Loucy (cell line): ENCODE measurements at regions not wholly inside any gene's neighbourhood (a gene's known extent, or its start where the extent isn't known, plus 50 kb on each side); places are given as distances from the start of the nearest gene placed in this dataset.

Source experiments
- EZH2phosphoT487 ChIP-seq: fragments of 200-600 bp; IDR thresholded peaks from 2 replicates; pipeline ENCODE4 v1.6.1; 2018; ENCODE audit warnings: antibody characterized with exemption, mild to moderate bottlenecking, moderate library complexity, borderline replicate concordance
- TF ChIP-seq, protein P1 (sequence below): fragments of 200-600 bp; sonication (generic); conservative IDR thresholded peaks from 2 replicates; pipeline ENCODE4 v1.5.1; 2014; ENCODE audit warnings: mild to moderate bottlenecking, antibody characterized with exemption, low read length

DNA sequence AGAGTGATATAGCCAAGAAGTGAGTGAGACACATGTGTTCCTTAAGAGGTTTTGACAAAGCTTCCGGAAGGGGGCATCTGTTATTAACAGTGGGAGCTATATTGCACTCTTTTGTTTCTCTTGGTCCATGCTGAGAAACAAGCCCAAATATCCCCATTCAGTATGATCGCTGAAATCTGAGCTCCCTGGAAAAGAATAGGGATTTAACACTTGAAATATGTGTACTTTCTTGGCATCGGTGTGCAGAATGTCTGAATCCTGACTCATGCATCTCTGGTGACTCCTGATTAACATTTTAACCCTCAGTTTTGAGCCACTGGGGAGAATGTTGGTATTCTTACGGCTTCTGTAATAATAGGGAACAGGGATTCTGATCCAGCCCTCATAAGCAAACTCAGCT lies 448.1 kb downstream of the TSN start:
- TF ChIP-seq, protein P1, sequence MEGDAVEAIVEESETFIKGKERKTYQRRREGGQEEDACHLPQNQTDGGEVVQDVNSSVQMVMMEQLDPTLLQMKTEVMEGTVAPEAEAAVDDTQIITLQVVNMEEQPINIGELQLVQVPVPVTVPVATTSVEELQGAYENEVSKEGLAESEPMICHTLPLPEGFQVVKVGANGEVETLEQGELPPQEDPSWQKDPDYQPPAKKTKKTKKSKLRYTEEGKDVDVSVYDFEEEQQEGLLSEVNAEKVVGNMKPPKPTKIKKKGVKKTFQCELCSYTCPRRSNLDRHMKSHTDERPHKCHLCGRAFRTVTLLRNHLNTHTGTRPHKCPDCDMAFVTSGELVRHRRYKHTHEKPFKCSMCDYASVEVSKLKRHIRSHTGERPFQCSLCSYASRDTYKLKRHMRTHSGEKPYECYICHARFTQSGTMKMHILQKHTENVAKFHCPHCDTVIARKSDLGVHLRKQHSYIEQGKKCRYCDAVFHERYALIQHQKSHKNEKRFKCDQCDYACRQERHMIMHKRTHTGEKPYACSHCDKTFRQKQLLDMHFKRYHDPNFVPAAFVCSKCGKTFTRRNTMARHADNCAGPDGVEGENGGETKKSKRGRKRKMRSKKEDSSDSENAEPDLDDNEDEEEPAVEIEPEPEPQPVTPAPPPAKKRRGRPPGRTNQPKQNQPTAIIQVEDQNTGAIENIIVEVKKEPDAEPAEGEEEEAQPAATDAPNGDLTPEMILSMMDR = no peak
- no peak for TF ChIP-seq EZH2phosphoT487
